SK-N-SH (cell line): ENCODE measurements at regions not wholly inside any gene's neighbourhood (a gene's known extent, or its start where the extent isn't known, plus 50 kb on each side); places are given as distances from the start of the nearest gene placed in this dataset.

ENCODE experiments used
- CTCF ChIA-PET: fragments of 300-600, 350-600 bp; formaldehyde crosslinking; extraction: SDS; loops from one replicate; lab custom pipeline; 2021; lab: Yijun Ruan, JAX
- POLR2A ChIA-PET: fragments of 350-600 bp; sonication (Branson Sonifier 250); formaldehyde crosslinking; extraction: SDS; loops from one replicate; lab custom pipeline; 2020; ENCODE audit warnings: antibody characterized with exemption, inconsistent platforms; lab: Yijun Ruan, JAX
- DNase-seq: peaks from one replicate; pipeline ENCODE4 v3.0.0; 2012
- H2AFZ ChIP-seq: fragments of 200-600 bp; sonication (generic); 2 replicates; pipeline ENCODE4 v1.8.1; 2016; ENCODE audit warnings: antibody characterized with exemption, mild to moderate bottlenecking, low read depth
- H3F3A ChIP-seq: fragments of 200-600 bp; sonication (generic); replicated peaks from 2 replicates; pipeline ENCODE3; 2016; ENCODE audit warnings: antibody characterized with exemption, mild to moderate bottlenecking; ENCODE audit not compliant: insufficient read depth
- H3K27ac ChIP-seq, 2 experiments: fragments of 200-500 bp in 1 of 2; fragments of 200-600 bp in 1 of 2; sonication (Bioruptor generic) in 1 of 2; sonication (generic), shearing (Covaris generic) in 1 of 2; 2 replicates each; pipeline versions ENCODE4 v1.5.1 to v1.6.1; 2014 to 2016; ENCODE audit warnings: low read depth in 2 of 2, inconsistent platforms in 1 of 2, low read length in 1 of 2, mild to moderate bottlenecking in 1 of 2, mixed read lengths in 1 of 2
- H3K27me3 ChIP-seq: fragments of 200-600 bp; sonication (generic), shearing (Covaris generic); 2 replicates; pipeline ENCODE4 v1.6.1; 2016; ENCODE audit warnings: mixed run types; ENCODE audit not compliant: insufficient read depth
- H3K36me3 ChIP-seq, 2 experiments: fragments of 200-500 bp in 1 of 2; fragments of 200-600 bp in 1 of 2; sonication (Bioruptor generic) in 1 of 2; sonication (generic) in 1 of 2; replicated peaks in 1 of 2; 2 replicates each; pipeline versions ENCODE3 to v1.5.1; 2014 to 2016; ENCODE audit warnings: low read length in 1 of 2, mild to moderate bottlenecking in 1 of 2; ENCODE audit not compliant: insufficient read depth in 2 of 2, control insufficient read depth in 1 of 2
- H3K4me1 ChIP-seq, 2 experiments: fragments of 200-500 bp in 1 of 2; fragments of 200-600 bp in 1 of 2; sonication (Bioruptor generic) in 1 of 2; sonication (generic), shearing (Covaris generic) in 1 of 2; 2 replicates each; pipeline versions ENCODE4 v1.5.1 to v1.6.1; 2014 to 2016; ENCODE audit warnings: low read depth in 1 of 2, low read length in 1 of 2, mixed run types in 1 of 2; ENCODE audit not compliant: insufficient read depth in 2 of 2, control insufficient read depth in 1 of 2
- H3K4me2 ChIP-seq: fragments of 200-600 bp; sonication (generic), shearing (Covaris generic); 2 replicates; pipeline ENCODE4 v1.6.1; 2017; ENCODE audit warnings: mixed run types
- H3K4me3 ChIP-seq, 2 experiments: fragments of 200-500 bp in 1 of 2; fragments of 200-600 bp in 1 of 2; sonication (Bioruptor generic) in 1 of 2; sonication (generic), shearing (Covaris generic) in 1 of 2; 2 replicates each; pipeline versions ENCODE4 v1.5.1 to v1.8.1; 2014 to 2016; ENCODE audit warnings: low read depth in 2 of 2, inconsistent platforms in 1 of 2, low read length in 1 of 2, mild to moderate bottlenecking in 1 of 2, mixed read lengths in 1 of 2, moderate library complexity in 1 of 2
- H3K79me2 ChIP-seq: fragments of 200-600 bp; sonication (generic); 2 replicates; pipeline ENCODE4 v1.8.1; 2017; ENCODE audit warnings: mild to moderate bottlenecking; ENCODE audit not compliant: insufficient read depth
- H3K9ac ChIP-seq: fragments of 200-600 bp; sonication (generic); 2 replicates; pipeline ENCODE4 v1.6.1; 2017; ENCODE audit warnings: mixed run types
- H3K9me2 ChIP-seq: fragments of 200-600 bp; sonication (generic); 2 replicates; pipeline ENCODE4 v1.6.1; 2017; ENCODE audit warnings: mixed run types
- H3K9me3 ChIP-seq: fragments of 200-600 bp; sonication (generic); 2 replicates; pipeline ENCODE4 v1.6.1; 2017; ENCODE audit warnings: mixed run types, mild to moderate bottlenecking, moderate library complexity
- H4K20me1 ChIP-seq: fragments of 200-600 bp; sonication (generic); 2 replicates; pipeline ENCODE4 v1.6.1; 2017; ENCODE audit warnings: mild to moderate bottlenecking, mixed run types; ENCODE audit not compliant: insufficient read depth
- CHD2 ChIP-seq: fragments of 150-350 bp; IDR thresholded peaks from 2 replicates; pipeline ENCODE4 v1.6.1; 2018; ENCODE audit warnings: low read length; ENCODE audit not compliant: partially characterized antibody
- CTCF ChIP-seq: fragments of 200-600 bp; sonication (generic); IDR thresholded peaks from 2 replicates; pipeline ENCODE4 v1.6.1; 2017; ENCODE audit warnings: antibody characterized with exemption, mild to moderate bottlenecking, moderate library complexity
- FOSL2 ChIP-seq: IDR thresholded peaks from 2 replicates; pipeline ENCODE4 v1.4.0; 2012; ENCODE audit warnings: low read depth, mild to moderate bottlenecking, moderate library complexity, borderline replicate concordance
- JUND ChIP-seq: IDR thresholded peaks from 2 replicates; pipeline ENCODE4 v1.4.0; 2012
- MAX ChIP-seq: IDR thresholded peaks from 2 replicates; pipeline ENCODE4 v1.4.0; 2012; ENCODE audit warnings: low read depth
- NFIC ChIP-seq: IDR thresholded peaks from 2 replicates; pipeline ENCODE4 v1.4.0; 2012; ENCODE audit warnings: borderline replicate concordance
- POLR2AphosphoS5 ChIP-seq: IDR thresholded peaks from 2 replicates; pipeline ENCODE4 v1.6.1; 2012; ENCODE audit warnings: low read depth, low read length
- RAD21 ChIP-seq: IDR thresholded peaks from 2 replicates; pipeline ENCODE4 v1.6.1; 2012; ENCODE audit warnings: mild to moderate bottlenecking, low read length
- REST ChIP-seq: IDR thresholded peaks from 2 replicates; pipeline ENCODE4 v1.6.1; 2012; ENCODE audit warnings: mild to moderate bottlenecking, low read depth, low read length, moderate library complexity
- SMC3 ChIP-seq: IDR thresholded peaks from 2 replicates; pipeline ENCODE4 v1.6.1; 2012; ENCODE audit warnings: low read depth, low read length, improper control_type of control experiment
- TAF1 ChIP-seq: IDR thresholded peaks from 2 replicates; pipeline ENCODE4 v1.6.1; 2012; ENCODE audit warnings: low read depth, mild to moderate bottlenecking, low read length, moderate library complexity, borderline replicate concordance
- TCF12 ChIP-seq: IDR thresholded peaks from 2 replicates; pipeline ENCODE4 v1.4.0; 2012
- USF1 ChIP-seq: IDR thresholded peaks from 2 replicates; pipeline ENCODE4 v1.4.0; 2012; ENCODE audit warnings: low read depth, borderline replicate concordance
- USF2 ChIP-seq: fragments of 150-350 bp; IDR thresholded peaks from 2 replicates; pipeline ENCODE4 v1.6.1; 2017; ENCODE audit warnings: antibody characterized with exemption, low read length, low read depth, borderline replicate concordance
- WGBS: methylation state at CpG from one replicate; pipeline ENCODE4 v1.1.6; 2017; ENCODE audit warnings: low lambda C conversion rate; 5-methylcytosine and 5-hydroxymethylcytosine counted together
- TF ChIP-seq, protein P1 (sequence below): IDR thresholded peaks from 2 replicates; pipeline ENCODE4; 2012

- Histone ChIP-seq H3K9me3 (peaks cover 3% of the 10 kb centered on the region; the same call in 1 of the 2 replicates), H3K27me3 (no peaks in the 10 kb centered on the region), H3K4me2 (no peak overlapping the region), H3K9me2 (no peaks in the 10 kb centered on the region), H3K27ac (no peak overlapping the region), H3K4me3 (no peak overlapping the region), H3F3A (no peaks in the 10 kb centered on the region), H2AFZ (no peak overlapping the region), H3K4me1 (no peaks in the 10 kb centered on the region), H3K79me2 (no peaks in the 10 kb centered on the region), H3K9ac (no peak overlapping the region), H4K20me1 (no peaks in the 10 kb centered on the region), H3K36me3 (no peaks in the 10 kb centered on the region)
- POLR2A ChIA-PET: no interaction called here
- DNase-seq: no peak
- TF ChIP-seq CHD2 (no peak), FOSL2 (no peak), REST (no peak), JUND (no peak), RAD21 (no peak), NFIC (no peak), MAX (no peak), CTCF (no peak), USF2 (no peak), TCF12 (no peak), SMC3 (no peak), USF1 (no peak), POLR2AphosphoS5 (no peak), TAF1 (no peak)
- TF ChIP-seq, protein P1, sequence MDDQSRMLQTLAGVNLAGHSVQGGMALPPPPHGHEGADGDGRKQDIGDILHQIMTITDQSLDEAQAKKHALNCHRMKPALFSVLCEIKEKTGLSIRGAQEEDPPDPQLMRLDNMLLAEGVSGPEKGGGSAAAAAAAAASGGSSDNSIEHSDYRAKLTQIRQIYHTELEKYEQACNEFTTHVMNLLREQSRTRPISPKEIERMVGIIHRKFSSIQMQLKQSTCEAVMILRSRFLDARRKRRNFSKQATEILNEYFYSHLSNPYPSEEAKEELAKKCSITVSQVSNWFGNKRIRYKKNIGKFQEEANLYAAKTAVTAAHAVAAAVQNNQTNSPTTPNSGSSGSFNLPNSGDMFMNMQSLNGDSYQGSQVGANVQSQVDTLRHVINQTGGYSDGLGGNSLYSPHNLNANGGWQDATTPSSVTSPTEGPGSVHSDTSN: no peak
- WGBS: 15% methylated on average over 1 of the region's 1 CpG
- CTCF ChIA-PET: no interaction called here
Measured at GRCh38 chr4:162265802-162266201, 102.0 kb upstream of the FSTL5 start.
